Adrenal gland (tissue), 9 donors: ENCODE measurements at regions not wholly inside any gene's neighbourhood (a gene's known extent, or its start where the extent isn't known, plus 50 kb on each side); places are given as distances from the start of the nearest gene placed in this dataset.

Source experiments
- DNase-seq, 7 donors: peaks; one replicate each; pipeline ENCODE4 v3.0.0-alpha.2; 2019 to 2020
- H3K27ac ChIP-seq, 5 donors: fragments of 200-600 bp; sonication (generic) in 4 of 5; 1 replicate in 3 of 5; 2 replicates in 2 of 5; pipeline versions ENCODE4 v1.5.1 to v1.8.0; 2016 to 2020; ENCODE audit warnings: mild to moderate bottlenecking in 1 of 5
- H3K27me3 ChIP-seq: fragments of 200-600 bp; 2 replicates; pipeline ENCODE4 v1.8.0; 2021
- H3K36me3 ChIP-seq, 2 donors: fragments of 200-600 bp; replicated peaks in 1 of 2; 1 replicate in 1 of 2; 2 replicates in 1 of 2; pipeline versions ENCODE4 v1.5.1 to v1.8.0; 2018 to 2022
- H3K4me1 ChIP-seq, 2 donors: fragments of 200-600 bp; replicated peaks in 1 of 2; 1 replicate in 1 of 2; 2 replicates in 1 of 2; pipeline versions ENCODE4 v1.5.1 to v1.8.0; 2018 to 2021
- H3K4me3 ChIP-seq, 4 donors: fragments of 200-600 bp; sonication (generic) in 3 of 4; one replicate each; pipeline ENCODE4 v1.5.1; 2016 to 2018
- H3K9me3 ChIP-seq, 3 donors: fragments of 200-600 bp; sonication (generic) in 1 of 3; replicated peaks in 1 of 3; 1 replicate in 2 of 3; 2 replicates in 1 of 3; pipeline versions ENCODE4 v1.5.1 to v1.8.0; 2016 to 2021
- CTCF ChIP-seq, 6 experiments: fragments of 450-650 bp in 4 of 6; fragments of 200-600 bp in 2 of 6; sonication (generic) in 1 of 6; IDR thresholded peaks; 1 replicate in 5 of 6; 2 replicates in 1 of 6; pipeline versions ENCODE4 v1.5.1 to v1.8.0; 2016 to 2021; ENCODE audit warnings: antibody characterized with exemption in 6 of 6, mild to moderate bottlenecking in 2 of 6, moderate library complexity in 1 of 6
- POLR2A ChIP-seq, 2 donors: fragments of 450-650 bp; IDR thresholded peaks; one replicate each; pipeline ENCODE4 v1.6.1; 2017; ENCODE audit warnings: antibody characterized with exemption in 2 of 2, mild to moderate bottlenecking in 2 of 2, moderate library complexity in 1 of 2
- WGBS, 4 donors: extraction: QIAGEN DNeasy Blood & Tissue Kit in 2 of 4; methylation state at CpG; one replicate each; pipeline versions ENCODE4 v1.1.5 to v1.1.7; 2013 to 2017; 5-methylcytosine and 5-hydroxymethylcytosine counted together
- intact Hi-C, 2 donors: fragments of 100-400 bp; cut with DNase I; formaldehyde crosslinking; loops; one replicate each; pipeline versions ENCODE4 v1.14.1 to v1.15.0; 2022 to 2023
- donor health status: healthy with polysubstance abuse.
- donor health status: Bipolar disorder and iron deficiency.
- donor health status: DM: yes; HTN: yes; CAD: no.
- donor health status: DM: no; HTN: no; CAD: no.
- donor health status: DM: no; HTN: no; CAD: no.

- intact Hi-C loops, result no loop called here
- no peak overlapping the region for H3K4me3 ChIP-seq
- no peak overlapping the region for H3K27ac ChIP-seq
- peaks cover 0 to 4% of the 10 kb centered on the region in 2 donors for H3K4me1 ChIP-seq
- no peaks in the 10 kb centered on the region for H3K36me3 ChIP-seq
- 83 to 95% (median 89%) methylated on average over 1 of the region's 1 CpG for WGBS, 4 donors
- no peaks in the 10 kb centered on the region for H3K9me3 ChIP-seq
- no peak for DNase-seq
- no peaks in the 10 kb centered on the region for H3K27me3 ChIP-seq
- TF ChIP-seq POLR2A (IDR thresholded peaks at IDR 0.05) (no peak), CTCF (IDR thresholded peaks at IDR 0.05) (no peak)
These were observed 94.1 kb upstream of the HIVEP3 start for GRCh38 chr1:42012852-42013251.

GRCh38 chr1:42010381-42010780 is 91.7 kb upstream of the HIVEP3 start:
- Histone ChIP-seq H3K4me3 (no peak overlapping the region), H3K27ac (no peak overlapping the region), H3K9me3 (no peaks in the 10 kb centered on the region), H3K36me3 (no peaks in the 10 kb centered on the region), H3K4me1 (peaks cover 0 to 11% of the 10 kb centered on the region in 2 donors), H3K27me3 (no peaks in the 10 kb centered on the region)
- TF ChIP-seq CTCF (IDR thresholded peaks at IDR 0.05), result no peak
- DNase-seq, result no peak
- intact Hi-C loops, result no loop called here

GRCh38 chr1:42008264-42008663 is 89.5 kb upstream of the HIVEP3 start:
- H3K4me1 ChIP-seq, result peaks cover 0 to 6% of the 10 kb centered on the region in 2 donors
- H3K4me3 ChIP-seq, result no peak overlapping the region
- WGBS, 4 donors, result 55 to 62% (median 58%) methylated on average over 2 of the region's 2 CpGs
- no peak for DNase-seq
- TF ChIP-seq CTCF (IDR thresholded peaks at IDR 0.05), result no peak
- TF ChIP-seq POLR2A (IDR thresholded peaks at IDR 0.05), result no peak
- H3K27me3 ChIP-seq, result no peaks in the 10 kb centered on the region
- H3K36me3 ChIP-seq, result no peaks in the 10 kb centered on the region
- intact Hi-C loops, result no loop called here
- H3K27ac ChIP-seq, result peak overlapping the region in 1 of 5 donors; percentile 37
- no peaks in the 10 kb centered on the region for H3K9me3 ChIP-seq

GRCh38 chr1:42006836-42007235 is 88.1 kb upstream of the HIVEP3 start:
- Histone ChIP-seq H3K9me3 (no peaks in the 10 kb centered on the region), H3K4me1 (peaks cover 0 to 6% of the 10 kb centered on the region in 2 donors), H3K27ac (no peak overlapping the region), H3K36me3 (no peaks in the 10 kb centered on the region), H3K4me3 (no peak overlapping the region), H3K27me3 (no peaks in the 10 kb centered on the region)
- intact Hi-C loops, result no loop called here
- 53 to 62% (median 57%) methylated on average over 3 of the region's 3 CpGs for WGBS, 4 donors
- no peak for TF ChIP-seq POLR2A (IDR thresholded peaks at IDR 0.05)
- TF ChIP-seq CTCF (IDR thresholded peaks at IDR 0.05), result no peak
- no peak for DNase-seq
